GM19468 (cell line): ENCODE measurements at regions not wholly inside any gene's neighbourhood (a gene's known extent, or its start where the extent isn't known, plus 50 kb on each side); places are given as distances from the start of the nearest gene placed in this dataset.
"Not testable (repeated sequence)": the region's sequence is repeated elsewhere in the genome, so short reads cannot be mapped to it uniquely, and the experiment has no call there.

Source experiments
- ATAC-seq: cut with Tn5 transposase; IDR thresholded peaks from one replicate; pipeline ENCODE4 v1.9.1; 2021; ENCODE audit warnings: mild to moderate bottlenecking, moderate library complexity, moderate number of reproducible peaks; ENCODE audit not compliant: unreplicated experiment; ENCODE audit errors: extremely low read depth

DNA sequence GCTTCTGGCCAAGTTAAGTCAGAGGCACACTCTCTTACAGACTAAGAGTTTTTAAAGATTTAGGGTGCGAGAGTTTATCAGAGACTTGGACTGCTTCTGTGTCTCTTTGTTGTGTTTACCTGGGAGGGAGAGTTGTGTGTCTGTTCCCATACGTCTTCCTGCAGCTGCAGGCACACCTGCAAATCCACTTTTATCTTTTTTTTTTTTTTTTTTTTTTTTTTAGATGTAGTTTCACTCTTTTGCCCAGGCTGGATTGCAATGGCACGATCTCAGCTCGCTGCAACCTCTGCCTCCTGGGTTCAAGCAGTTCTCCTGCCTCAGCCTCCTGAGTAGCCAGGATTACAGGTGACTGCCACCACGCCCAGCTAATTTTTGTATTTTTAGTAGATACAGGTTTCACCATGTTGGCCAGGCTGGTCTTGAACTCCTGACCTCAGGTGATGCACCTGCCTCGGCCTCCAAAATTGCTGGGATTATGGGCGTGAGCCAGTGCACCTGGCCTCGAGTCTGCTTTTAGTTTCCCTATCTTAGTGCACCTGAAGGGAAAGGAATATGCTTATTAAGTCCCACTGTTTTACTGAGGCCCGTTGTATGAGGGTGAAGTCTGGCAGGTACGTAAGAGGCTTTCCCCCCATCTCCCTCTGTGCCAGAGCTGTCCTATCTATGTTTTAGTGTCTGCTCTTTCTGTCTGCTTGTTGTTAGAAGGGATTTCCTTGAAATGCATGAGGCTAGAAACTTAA, 1488.0 kb downstream of the CDH11 start:
- ATAC-seq = not testable (repeated sequence)

DNA sequence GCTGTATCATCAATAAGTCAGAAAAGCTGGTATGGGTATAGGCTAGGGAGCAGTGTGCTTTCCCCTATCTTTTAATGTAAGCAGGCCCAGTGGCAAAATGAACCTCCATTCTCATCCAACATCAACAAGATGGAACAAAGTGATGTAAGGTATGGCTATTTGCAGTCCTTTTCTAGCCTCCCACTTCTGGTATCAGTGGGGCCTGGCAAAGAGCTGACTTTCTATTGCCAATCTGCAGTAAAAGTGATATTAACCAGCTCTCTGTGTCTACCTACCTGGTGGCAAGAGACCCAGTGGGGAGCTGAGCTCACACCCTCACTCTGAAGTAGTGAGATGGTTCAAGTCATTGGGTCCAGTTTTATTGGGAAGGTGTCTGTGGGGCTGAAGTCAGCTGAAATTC, 1492.6 kb downstream of the CDH11 start:
- no peak for ATAC-seq

DNA sequence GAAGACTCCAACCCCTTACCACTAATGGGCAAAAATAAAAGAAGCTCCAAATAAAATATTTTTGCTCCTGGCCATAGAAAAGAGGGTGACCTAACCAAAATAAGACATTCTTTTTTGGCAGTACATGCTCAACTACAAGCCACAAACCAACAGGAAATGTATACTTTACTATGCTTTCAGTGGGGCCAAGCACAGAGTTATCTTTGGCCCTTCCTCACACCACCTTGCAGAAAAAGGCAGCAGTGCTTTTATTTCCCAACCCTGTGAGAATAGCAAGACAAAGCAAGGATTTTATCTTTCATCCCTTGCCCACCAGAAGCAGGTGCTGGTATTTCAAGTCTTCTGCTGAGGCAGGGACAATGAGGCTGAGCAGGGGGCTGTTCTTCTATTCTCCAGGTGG, 1493.1 kb downstream of the CDH11 start:
- ATAC-seq = no peak

DNA sequence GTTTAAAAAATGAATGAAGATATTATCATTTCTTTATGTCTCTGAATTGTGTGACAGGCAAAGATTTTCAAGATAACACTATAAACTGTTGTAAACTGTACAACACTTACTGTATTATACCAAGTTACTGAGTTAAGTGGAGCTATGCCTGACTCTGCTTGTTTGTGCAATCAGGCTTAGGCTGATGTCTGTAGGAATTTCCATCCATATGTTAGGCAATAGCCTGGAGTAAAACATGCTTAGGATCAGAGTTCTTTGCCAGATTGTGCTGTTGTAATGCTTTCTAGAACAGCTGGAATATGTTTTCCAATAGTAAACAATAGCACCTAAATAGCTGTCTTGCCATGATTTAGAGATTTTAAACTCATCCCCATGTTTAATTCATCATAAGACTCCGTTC, 1496.7 kb downstream of the CDH11 start:
- ATAC-seq = no peak

DNA sequence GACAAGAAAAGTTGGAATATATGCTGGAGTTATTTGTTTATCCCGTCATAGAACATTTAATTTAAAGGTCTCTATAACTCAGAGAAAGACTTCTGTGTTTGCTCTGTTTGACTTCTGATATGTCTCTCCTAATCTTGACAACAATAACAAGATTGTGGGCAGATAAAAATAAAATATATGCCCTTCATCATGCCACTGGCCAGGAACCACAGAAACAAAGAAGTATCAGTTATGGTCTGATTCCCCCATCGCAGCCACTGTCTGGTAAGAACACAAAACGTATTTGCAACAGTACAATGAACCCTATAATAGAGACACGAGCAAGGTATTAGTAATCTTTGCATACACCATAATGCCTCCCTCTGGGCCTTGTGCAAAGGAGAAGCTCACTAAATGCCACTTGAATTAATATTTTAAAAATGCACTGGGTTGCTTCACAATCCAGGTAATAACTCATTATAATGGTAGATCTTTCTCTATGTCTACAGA, 1498.3 kb downstream of the CDH11 start:
- ATAC-seq = no peak

DNA sequence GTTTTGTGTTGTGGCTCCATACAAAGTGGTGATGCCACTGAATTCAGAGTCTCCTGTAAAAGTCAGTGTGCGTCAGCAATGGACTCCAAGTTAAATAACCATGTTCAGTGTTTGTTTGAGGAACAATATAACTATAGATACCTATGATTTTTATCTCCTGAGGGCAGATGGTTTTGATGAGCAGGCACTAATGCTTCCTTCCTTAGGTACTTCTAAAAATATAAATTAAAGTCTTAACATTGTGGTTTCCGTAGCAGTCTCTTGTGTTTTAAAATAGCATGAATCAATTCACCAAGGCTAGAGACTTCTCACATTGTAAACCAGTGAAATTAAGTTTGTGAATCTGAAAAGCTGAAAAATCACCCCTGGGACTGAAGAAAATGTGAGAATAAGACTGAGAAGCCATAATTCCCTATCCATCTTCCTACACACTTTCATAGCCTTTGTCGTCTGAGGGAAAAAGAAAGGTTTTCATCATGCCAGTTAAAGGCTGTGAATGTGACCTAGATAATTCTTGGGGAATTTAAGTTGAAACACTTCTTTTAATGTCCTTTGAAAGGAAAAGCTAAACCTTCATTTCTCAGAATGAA, 1502.9 kb downstream of the CDH11 start:
- ATAC-seq = no peak

DNA sequence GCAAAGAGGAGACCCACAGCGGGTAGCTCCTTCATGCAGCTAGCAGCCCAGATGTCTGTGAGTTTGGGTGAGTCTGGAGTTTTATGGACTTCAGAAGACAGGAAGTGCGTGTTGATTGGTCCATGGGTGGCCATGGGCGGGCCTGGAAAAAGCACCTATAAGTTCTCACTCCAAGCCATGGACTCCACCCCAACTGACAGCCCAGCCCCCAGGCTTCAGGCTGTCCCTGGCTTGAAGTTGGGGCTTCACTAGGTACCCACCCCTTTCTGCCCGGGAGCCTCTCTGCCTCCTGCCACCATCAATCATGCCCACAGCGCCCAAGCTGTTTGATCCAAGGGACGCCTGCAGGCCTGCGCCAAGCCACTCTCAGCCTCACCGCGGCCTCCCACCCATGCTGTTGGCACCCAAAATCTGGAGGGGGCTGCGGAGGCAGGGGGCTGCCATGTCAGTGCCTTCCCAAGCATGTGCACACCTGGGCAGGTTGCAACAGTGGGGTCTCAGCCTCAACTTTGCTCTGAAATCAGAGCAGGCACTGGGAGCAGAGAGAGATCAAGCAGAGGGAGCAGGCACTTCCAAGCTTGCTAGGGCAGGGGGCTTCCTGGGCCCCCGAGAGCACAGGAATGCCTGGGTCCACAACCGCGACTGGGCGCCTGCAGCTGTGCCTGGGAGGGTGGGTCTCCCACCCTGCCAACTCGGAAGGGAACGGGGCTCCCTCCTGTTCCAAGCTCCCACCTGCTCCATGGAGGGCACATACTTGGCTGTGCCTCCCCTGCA, 1503.7 kb downstream of the CDH11 start:
- no peak for ATAC-seq

DNA sequence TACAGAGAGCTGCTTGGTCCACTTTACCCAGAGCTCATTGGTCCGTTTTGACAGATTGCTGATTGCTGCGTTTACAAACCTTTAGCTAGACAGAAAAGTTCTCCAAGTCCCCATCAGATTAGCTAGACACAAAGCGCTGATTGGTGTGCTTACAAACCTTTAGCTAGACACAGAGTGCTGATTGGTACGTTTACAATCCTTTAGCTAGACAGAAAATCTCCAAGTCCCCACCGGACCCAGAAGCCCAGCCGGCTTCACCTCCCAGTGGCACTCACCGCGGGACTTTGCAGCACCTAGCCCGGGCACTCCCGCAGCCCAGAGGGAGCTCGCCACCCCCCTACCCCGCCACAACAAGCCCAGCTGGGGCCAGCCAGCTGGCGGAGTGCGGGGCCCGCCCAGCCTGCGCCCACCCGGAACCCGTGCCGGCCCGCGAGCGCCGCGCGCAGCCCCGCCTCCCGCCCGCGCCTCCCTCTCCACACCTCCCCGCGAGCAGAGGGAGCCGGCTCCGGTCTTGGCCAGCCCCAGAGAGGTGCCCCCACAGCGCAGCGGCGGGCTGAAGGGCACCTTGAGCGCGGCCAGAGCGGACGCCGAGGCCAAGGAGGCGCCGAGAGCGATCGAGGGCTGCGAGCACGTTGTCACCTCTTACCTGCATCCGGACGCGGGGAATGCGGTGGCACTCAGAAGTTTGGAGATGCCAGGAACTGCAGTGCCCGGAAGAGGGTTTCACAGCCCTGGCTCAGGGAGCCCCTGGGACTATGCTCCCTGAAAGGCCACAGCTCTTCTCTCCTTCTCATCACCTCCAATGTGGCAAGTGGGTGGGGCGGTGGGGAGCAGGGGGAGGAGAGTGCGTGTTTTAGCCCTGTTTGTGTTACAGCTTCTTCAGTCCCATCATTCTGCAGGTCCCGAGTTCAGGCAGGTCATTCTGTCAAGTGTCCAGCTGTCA, 1504.5 kb downstream of the CDH11 start:
- ATAC-seq = no peak

DNA sequence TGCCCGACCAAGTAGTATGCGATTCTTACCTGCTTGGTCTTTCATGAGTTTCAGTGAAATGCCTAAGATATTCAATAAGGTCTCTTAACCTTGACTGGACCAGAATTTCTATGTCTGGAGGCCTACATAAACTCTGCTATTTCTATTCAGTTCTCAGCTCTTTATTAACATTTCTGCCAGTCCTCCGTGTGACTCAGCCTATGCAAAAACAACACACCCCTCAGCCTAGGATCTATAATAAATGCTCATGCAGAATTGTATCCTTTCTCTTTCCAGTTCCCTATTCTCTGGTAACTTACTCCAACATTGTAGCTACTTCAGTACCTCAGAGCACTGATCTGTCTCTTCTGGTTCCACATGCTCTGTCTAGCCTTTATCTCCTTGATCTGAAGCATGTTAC, 1507.4 kb downstream of the CDH11 start:
- ATAC-seq = no peak

DNA sequence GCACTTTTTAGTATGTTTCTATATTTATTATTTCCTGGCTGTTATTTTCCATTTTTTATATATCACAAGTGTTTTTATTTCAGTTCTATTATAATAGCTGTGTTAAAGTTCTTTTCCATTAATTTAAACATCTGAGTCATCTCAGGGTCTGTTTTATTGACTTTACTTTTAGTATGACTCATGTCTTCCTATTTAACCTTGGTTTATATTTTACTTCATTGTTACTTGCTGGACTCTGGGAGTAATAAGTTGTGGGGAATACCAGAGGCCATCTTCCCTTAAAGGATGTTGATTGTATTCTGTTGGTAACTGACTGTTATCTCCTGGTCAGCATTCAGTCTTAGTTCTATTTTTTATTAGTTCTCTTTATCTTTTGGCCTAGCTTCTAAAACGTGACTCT, 1508.2 kb downstream of the CDH11 start:
- no peak for ATAC-seq

DNA sequence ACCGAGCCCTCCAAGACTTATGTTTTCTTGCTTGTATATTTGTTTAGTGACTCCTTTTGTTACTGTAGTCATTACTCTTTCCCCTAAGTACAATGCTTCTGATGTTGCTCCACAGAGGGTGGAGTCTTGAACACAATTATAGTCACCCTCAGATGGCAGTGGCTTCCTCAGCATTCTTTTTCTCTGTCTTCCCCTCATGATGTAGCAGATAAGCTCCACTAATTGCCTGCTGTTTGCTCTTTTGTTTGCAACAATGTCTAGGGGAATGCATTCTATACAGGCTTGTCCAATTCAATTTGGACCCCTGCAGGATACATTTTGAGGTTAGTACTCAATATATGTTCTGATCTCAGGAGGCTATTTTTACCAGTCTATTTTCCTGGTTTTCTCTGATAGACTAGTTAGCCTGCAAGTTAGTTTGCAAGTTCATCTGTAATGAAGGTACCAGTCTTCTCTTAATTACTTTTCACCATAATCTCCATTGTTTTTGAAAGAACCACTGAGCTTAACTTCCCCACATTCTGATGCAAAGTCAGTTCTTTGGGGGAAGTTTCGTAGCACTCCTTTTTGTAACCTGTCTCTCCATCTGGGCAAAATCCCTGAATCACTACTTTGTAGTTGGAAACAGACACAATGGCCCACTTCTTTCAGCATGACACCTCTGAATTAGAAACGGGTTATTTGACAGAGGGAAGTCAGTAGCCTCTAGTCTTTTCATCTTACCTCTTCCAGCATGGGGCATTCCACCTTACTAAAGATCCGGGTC, 1509.2 kb downstream of the CDH11 start:
- ATAC-seq = no peak

DNA sequence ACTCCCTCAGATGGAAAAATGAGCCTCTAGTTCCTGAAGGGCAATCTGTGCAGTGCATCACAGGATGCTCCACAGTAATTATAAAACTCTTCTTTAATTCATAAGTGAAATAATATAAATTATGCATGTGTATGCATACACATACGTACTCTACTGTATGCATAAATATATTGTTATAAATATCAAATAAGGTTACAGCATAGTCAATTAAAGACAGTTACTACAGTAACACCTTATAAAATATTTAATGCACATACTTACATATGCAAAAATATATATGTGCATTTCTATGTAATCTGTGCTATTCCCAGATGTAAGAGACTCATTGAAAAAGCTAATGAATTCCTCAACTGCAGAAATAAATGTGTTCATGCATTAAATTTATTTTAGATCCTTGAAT, 1515.1 kb downstream of the CDH11 start:
- no peak for ATAC-seq

DNA sequence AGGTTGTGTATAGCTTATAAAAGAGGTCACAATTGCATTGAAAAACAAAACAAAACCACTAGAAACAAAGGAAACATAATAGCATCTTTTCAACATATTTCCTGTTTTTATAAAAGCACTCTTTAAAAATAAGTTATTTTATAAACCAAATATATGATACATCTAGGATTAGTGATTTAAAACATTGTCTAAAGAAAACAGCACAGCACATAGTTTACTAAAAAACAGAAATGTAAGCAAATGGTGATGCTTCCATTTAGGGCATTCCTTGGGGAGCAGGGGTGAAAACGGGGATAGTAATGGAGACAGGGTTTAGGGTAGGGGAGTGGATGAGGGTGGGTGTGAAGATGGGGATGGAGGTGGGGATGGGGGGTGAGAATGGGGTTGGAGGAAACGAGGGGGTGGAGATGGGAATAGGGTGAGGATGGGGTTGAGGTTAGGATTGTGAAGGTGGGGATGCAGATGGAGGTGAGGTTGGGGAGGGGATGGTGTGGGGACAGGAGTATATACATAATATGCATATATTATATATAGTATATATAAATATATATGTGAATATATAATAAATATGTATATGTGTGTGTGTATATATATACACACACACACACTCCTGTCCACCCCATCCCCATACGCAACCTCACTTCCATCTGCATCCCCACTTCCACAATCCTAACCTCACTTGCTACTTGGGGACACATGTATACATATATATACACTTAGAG, 1519.5 kb downstream of the CDH11 start:
- ATAC-seq = no peak

DNA sequence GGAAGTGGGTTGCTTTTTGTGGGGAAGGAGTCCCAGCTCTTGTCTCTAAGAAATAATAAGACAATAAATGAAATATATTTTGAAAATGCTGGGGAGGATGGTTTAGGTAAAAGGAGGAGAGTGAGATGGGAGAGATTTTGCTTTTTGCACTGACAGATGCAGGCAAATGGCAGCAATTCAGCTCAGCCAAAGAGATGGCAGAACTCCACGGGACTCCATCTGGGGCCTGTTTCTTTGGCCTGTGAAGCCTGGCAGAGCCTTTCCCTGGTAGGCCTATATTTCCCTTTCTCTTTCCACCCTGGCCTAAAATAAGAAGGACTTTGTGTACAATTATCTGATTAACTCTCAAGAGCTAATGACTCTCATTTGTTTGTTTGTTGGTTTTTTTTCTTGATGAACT, 1525.1 kb downstream of the CDH11 start:
- ATAC-seq = no peak

DNA sequence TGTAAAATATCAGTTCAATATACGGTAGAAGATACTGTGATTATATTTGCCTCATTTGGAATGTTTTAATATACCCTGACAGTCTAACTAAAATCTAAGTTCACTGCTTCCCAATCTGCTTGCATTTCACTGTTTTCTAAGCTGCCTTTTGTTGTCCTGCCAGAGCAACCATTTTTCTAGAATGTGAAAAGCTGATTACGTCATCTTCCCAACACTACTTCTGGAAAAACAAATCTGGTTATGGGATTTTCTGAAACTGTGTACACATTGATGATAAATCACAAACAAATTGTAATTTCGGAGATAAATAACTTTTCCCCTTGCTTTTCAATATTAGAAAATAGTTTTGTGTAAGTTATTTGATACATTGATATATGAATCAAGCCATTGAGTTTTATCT, 1529.0 kb downstream of the CDH11 start:
- ATAC-seq = no peak

DNA sequence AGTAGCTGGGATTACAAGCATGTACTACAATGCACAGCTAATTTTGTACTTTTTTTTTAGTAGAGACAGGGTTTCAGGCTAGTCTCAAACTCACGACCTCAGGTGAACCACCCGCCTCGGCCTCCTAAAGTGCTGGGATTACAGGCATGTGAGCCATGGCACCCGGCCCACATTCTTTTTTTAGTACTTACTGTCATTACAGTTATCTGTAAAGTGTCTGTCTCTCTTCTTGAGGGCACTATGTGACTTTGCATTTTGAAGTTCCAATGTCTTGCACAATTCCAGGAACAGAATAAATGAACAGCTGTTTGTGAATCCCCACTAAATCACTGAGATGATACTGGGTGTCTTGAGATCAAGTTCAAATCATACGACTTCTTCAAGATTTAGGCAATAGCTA, 1540.3 kb downstream of the CDH11 start:
- ATAC-seq = no peak

DNA sequence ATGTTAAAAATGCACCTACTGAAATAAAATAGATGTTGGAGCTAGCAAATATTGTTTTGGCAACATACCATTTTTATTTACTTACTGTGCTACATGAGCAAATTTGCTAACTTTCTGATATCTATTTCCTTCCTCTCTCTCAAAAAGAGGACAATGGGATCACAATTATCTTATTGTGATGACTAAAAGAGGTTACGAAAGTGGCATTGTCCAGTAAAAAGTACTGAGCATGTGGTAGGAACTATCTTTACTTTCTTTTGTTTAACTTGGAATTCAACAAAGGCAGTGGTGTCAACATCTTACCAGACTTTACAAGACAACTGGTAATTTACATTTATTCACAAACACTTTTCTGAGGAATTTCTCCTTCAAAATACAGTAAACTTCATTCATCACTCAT, 1542.6 kb upstream of the CDH8 start:
- no peak for ATAC-seq

DNA sequence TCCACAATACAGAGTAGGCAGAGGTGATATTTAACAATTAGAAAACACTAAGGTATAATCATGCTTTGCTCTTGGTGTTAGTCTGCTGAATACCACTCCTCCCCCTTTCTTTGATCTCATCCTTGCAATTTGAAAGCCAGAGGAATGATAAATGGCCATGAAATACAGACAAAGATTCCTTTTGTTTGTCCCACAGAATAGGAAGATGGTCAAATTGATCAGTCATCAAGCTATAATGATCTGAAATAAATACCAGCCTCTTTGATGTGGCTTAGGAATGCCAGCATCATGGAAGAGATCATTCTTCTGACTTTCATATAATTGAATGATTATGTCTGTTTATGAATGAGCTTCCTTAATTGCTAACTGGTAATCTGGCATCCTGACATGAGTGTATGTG, 1541.7 kb upstream of the CDH8 start:
- no peak for ATAC-seq

DNA sequence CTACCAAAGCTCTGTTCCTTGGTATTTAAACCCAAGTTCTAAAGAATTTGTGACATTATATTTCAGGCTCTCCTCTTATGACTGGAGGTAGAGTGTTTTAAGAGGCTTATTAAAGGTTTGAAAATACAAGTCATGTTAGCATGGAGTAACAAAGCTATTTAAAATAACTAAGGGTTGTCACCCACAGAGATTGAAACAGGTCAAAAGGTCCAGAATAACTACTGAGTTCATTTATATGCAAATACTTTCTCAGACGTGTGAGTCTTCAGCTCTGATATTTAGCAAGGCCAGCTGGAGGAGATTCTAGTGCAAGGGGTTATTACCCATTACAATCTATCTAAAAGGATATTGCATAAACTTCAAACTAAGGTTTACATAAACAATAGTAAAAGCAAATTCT, 1538.8 kb upstream of the CDH8 start:
- ATAC-seq = no peak
